Psoas muscle (tissue), 7 donors: ENCODE measurements at regions not wholly inside any gene's neighbourhood (a gene's known extent, or its start where the extent isn't known, plus 50 kb on each side); places are given as distances from the start of the nearest gene placed in this dataset.

Experiments
- ATAC-seq, 4 donors: fragments of 200-7000 bp; cut with Tn5 transposase; one replicate each; pipeline ENCODE4 v1.9.1; 2020; ENCODE audit warnings: moderate library complexity in 3 of 4, mild to moderate bottlenecking in 2 of 4
- DNase-seq, 2 donors: peaks; one replicate each; pipeline ENCODE4 v3.0.0-alpha.2; 2020
- H3K27ac ChIP-seq: fragments of 200-600 bp; one replicate; pipeline ENCODE4 v1.8.0; 2022
- H3K27me3 ChIP-seq, 3 donors: fragments of 200-600 bp in 1 of 3; one replicate each; pipeline versions ENCODE4 v1.6.1 to v1.8.0; 2013 to 2022; ENCODE audit warnings: low read length in 2 of 3, mild to moderate bottlenecking in 2 of 3, moderate library complexity in 1 of 3; ENCODE audit not compliant: insufficient read depth in 3 of 3
- H3K36me3 ChIP-seq, 2 donors: fragments of 200-600 bp in 1 of 2; one replicate each; pipeline versions ENCODE4 v1.6.1 to v1.8.0; 2013 to 2022; ENCODE audit warnings: low read depth in 1 of 2, mild to moderate bottlenecking in 1 of 2, moderate library complexity in 1 of 2; ENCODE audit not compliant: insufficient read depth in 1 of 2
- H3K4me1 ChIP-seq: fragments of 200-600 bp; one replicate; pipeline ENCODE4 v1.8.0; 2022
- H3K4me3 ChIP-seq: fragments of 200-600 bp; one replicate; pipeline ENCODE4 v1.8.0; 2022; ENCODE audit warnings: mild to moderate bottlenecking
- H3K9me3 ChIP-seq: fragments of 200-600 bp; one replicate; pipeline ENCODE4 v1.8.0; 2022
- WGBS, 3 donors: extraction: QIAGEN DNeasy Blood & Tissue Kit; methylation state at CpG; one replicate each; pipeline versions ENCODE4 v1.1.6 to v1.1.7; 2013; 5-methylcytosine and 5-hydroxymethylcytosine counted together
- intact Hi-C, 2 donors: fragments of 100-400 bp; cut with DNase I; formaldehyde crosslinking; loops; one replicate each; pipeline versions ENCODE4 v1.11.0 to v1.14.2; 2022
- TF ChIP-seq, protein P1 (sequence below): fragments of 200-600 bp; IDR thresholded peaks from one replicate; pipeline ENCODE4 v1.8.0; 2022; ENCODE audit warnings: antibody characterized with exemption
- donor health status: healthy with polysubstance abuse.
- donor health status: DM: no; HTN: no; CAD: no; lungs with moderate emphysema.
- donor health status: Bipolar disorder and iron deficiency.
- donor health status: healthy.
- donor health status: DM: yes; HTN: yes; CAD: no.
- donor health status: DM: no; HTN: no; CAD: no.
- donor health status: DM: yes; HTN: yes; CAD: no.

DNA sequence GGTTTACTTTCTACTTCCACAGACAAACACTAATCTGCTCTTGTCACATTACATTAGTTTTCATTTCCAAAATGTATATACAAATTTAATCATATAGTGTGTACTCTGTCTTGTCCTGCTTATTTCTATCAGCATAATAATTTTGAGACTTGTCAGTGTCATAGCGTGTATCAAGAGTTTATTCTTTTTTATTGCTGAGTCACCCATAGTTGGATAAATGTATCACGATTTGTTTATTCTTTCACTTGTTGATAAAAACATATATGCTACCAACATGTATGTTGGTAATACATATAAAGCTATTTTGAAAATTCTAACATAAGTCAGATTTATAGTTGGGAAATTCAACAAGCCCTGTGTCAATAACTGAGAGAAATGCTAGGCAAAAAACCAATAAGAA is 261.2 kb downstream of the TRAM1L1 start:
- H3K27ac ChIP-seq, result no peak overlapping the region
- no peak overlapping the region for H3K4me3 ChIP-seq
- intact Hi-C loops, result no loop called here
- no peaks in the 10 kb centered on the region for H3K4me1 ChIP-seq
- no peaks in the 10 kb centered on the region for H3K27me3 ChIP-seq
- no peak for ATAC-seq
- TF ChIP-seq, protein P1, sequence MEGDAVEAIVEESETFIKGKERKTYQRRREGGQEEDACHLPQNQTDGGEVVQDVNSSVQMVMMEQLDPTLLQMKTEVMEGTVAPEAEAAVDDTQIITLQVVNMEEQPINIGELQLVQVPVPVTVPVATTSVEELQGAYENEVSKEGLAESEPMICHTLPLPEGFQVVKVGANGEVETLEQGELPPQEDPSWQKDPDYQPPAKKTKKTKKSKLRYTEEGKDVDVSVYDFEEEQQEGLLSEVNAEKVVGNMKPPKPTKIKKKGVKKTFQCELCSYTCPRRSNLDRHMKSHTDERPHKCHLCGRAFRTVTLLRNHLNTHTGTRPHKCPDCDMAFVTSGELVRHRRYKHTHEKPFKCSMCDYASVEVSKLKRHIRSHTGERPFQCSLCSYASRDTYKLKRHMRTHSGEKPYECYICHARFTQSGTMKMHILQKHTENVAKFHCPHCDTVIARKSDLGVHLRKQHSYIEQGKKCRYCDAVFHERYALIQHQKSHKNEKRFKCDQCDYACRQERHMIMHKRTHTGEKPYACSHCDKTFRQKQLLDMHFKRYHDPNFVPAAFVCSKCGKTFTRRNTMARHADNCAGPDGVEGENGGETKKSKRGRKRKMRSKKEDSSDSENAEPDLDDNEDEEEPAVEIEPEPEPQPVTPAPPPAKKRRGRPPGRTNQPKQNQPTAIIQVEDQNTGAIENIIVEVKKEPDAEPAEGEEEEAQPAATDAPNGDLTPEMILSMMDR, result no peak
- DNase-seq, result no peak
- WGBS, 3 donors, result 91 to 96% (median 95%) methylated on average over 2 of the region's 2 CpGs
- no peaks in the 10 kb centered on the region for H3K9me3 ChIP-seq
- no peaks in the 10 kb centered on the region for H3K36me3 ChIP-seq

DNA sequence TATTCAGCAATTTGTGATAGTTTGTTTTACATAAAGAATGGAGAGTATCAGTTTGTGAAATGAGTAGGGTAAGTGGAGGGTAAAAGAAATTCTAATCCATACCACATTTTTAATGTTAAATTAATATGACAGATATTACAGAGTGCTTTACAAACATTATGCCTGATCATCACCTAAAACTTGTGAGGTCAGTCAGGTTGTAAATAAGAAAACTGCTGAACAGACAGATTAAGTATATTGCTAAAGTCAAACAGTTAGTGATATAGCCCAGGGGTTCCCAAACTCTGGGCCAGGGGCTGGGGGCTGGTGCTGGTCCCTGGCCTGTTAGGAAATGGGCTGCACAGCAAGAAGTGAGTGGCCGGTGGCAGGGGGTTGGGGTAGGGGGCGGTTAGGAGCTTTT is 273.6 kb downstream of the TRAM1L1 start:
- DNase-seq (no peak), ATAC-seq (no peak)
- Histone ChIP-seq H3K4me3 (no peak overlapping the region), H3K27ac (no peak overlapping the region), H3K36me3 (no peaks in the 10 kb centered on the region), H3K4me1 (no peaks in the 10 kb centered on the region), H3K9me3 (no peaks in the 10 kb centered on the region), H3K27me3 (no peaks in the 10 kb centered on the region)
- TF ChIP-seq, protein P1, result no peak
- intact Hi-C loops, result no loop called here
- 62 to 71% (median 67%) methylated on average over 2 of the region's 2 CpGs for WGBS, 3 donors

DNA sequence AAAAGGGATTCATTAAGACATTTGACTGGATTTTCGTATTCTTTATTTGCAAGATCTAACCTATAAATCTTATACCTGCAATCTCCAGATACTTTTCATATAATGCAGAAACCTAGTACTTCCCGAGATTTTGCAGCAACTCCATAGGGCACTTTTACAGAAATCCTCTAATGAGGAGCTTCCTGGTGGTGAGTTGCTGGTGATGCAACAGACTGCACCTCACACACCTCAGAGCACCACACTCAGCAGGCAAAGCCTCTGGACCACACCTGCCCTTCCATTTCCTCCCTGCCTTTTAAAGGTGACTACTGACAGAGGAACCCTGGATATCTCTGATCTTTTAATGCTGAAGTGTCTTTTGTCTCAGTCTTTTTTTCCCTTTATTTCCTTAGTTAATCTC is 289.4 kb downstream of the TRAM1L1 start:
- DNase-seq (no peak), ATAC-seq (no peak)
- no peaks in the 10 kb centered on the region for H3K36me3 ChIP-seq
- 69 to 77% (median 74%) methylated on average over 2 of the region's 2 CpGs for WGBS, 3 donors
- H3K9me3 ChIP-seq, result no peaks in the 10 kb centered on the region
- H3K27ac ChIP-seq, result no peak overlapping the region
- no peaks in the 10 kb centered on the region for H3K27me3 ChIP-seq
- TF ChIP-seq, protein P1, result no peak
- H3K4me1 ChIP-seq, result no peaks in the 10 kb centered on the region
- no peak overlapping the region for H3K4me3 ChIP-seq
- intact Hi-C loops, result no loop called here

DNA sequence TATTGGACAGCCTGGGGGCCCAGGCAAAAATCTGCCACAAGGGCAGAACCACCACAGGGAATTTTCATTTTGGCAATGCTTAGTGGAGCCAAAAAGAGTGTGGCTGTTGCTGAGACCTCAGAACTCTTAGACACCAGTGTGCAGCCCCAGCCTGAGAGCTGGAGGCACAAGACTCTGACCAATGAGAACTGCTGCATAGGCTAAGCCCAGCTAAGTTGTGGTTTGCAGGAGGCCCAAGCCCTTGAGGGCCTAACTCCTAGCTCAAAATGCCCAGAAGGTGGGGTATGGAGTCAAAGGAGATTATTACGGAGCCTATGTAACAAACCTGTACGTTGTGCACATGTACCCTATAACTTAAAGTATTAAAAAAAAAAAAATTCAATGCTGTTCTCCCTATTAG is 296.7 kb downstream of the TRAM1L1 start:
- TF ChIP-seq, protein P1, result no peak
- Histone ChIP-seq H3K36me3 (no peaks in the 10 kb centered on the region), H3K9me3 (no peaks in the 10 kb centered on the region), H3K4me3 (no peak overlapping the region), H3K27me3 (no peaks in the 10 kb centered on the region), H3K4me1 (no peaks in the 10 kb centered on the region), H3K27ac (no peak overlapping the region)
- no peak for DNase-seq
- no peak for ATAC-seq
- 86 to 88% (median 88%) methylated on average over 2 of the region's 2 CpGs for WGBS, 3 donors
- intact Hi-C loops, result no loop called here

DNA sequence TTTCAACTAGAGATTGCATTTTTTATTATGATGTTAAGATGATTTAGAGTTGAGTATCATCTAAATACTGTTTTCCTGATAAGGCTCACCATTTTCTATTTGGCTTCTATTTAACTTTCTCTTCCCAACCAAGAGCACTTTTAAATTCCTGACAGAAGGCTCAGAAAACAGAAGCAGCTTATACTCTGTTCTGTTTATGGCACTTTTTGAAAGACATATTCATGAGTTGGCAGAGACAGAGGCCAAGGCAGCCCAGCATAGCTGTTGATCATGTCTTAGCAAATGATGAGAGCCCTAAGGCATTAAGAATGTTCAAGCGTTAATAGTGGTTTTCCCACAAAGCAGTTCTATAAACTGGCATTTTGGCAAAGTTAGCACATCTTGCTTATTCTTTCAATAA is 330.3 kb downstream of the TRAM1L1 start:
- TF ChIP-seq, protein P1, result no peak
- no peak for ATAC-seq
- no peaks in the 10 kb centered on the region for H3K36me3 ChIP-seq

More for the DNA sequence above, 330.3 kb downstream of the TRAM1L1 start:
- Histone ChIP-seq H3K27me3 (no peaks in the 10 kb centered on the region), H3K4me1 (no peaks in the 10 kb centered on the region), H3K4me3 (no peak overlapping the region), H3K9me3 (no peaks in the 10 kb centered on the region), H3K27ac (no peak overlapping the region)
- no peak for DNase-seq
- intact Hi-C loops, result no loop called here
- WGBS, 3 donors, result 85 to 91% (median 89%) methylated on average over 1 of the region's 1 CpG
